Endothelial cell of umbilical vein (primary cell): ENCODE measurements at regions not wholly inside any gene's neighbourhood (a gene's known extent, or its start where the extent isn't known, plus 50 kb on each side); places are given as distances from the start of the nearest gene placed in this dataset.

Experiments
- BruUV-seq: library from RNA; stranded (reverse); fragments of 400-500 nt; replicated peaks from 2 replicates; lab custom pipeline; 2021; lab: Mats Ljungman, UMichigan
- CTCF ChIA-PET: fragments of 300-600, 350-600 bp; sonication (Branson Sonifier 250); formaldehyde crosslinking; loops from one replicate; lab custom pipeline; 2021; ENCODE audit warnings: antibody characterized with exemption, inconsistent platforms; lab: Charles Lee
- POLR2A ChIA-PET: fragments of 300-600, 350-600 bp; sonication (Branson Sonifier 250); formaldehyde crosslinking; loops from one replicate; lab custom pipeline; 2021; ENCODE audit warnings: antibody characterized with exemption, inconsistent platforms; lab: Charles Lee
- DNase-seq: peaks from one replicate; pipeline ENCODE4 v3.0.0-alpha.2; 2011; ENCODE audit warnings: low read depth, low spot score
- FAIRE-seq: peaks from 2 replicates; lab custom pipeline; 2011; peaks lifted over from hg19 to GRCh38; lab: Jason Lieb, UNC
- H2AFZ ChIP-seq: 2 replicates; pipeline ENCODE4 v1.6.0; 2012; ENCODE audit warnings: low read depth, low read length, control low read depth, inconsistent platforms
- H3K27ac ChIP-seq: 2 replicates; pipeline ENCODE4 v1.5.1; 2011; ENCODE audit warnings: low read depth, mild to moderate bottlenecking, control low read depth, low read length, moderate library complexity; ENCODE audit not compliant: insufficient read depth
- H3K27me3 ChIP-seq, 2 experiments: 2 replicates each; pipeline versions ENCODE4 v1.6.0 to v1.6.1; 2011; ENCODE audit warnings: low read length in 2 of 2, mixed read lengths in 1 of 2; ENCODE audit not compliant: control insufficient read depth in 2 of 2, insufficient read depth in 2 of 2
- H3K36me3 ChIP-seq, 2 experiments: 2 replicates in 1 of 2; 3 replicates in 1 of 2; pipeline ENCODE4 v1.5.1; 2011; ENCODE audit warnings: low read length in 2 of 2, mild to moderate bottlenecking in 1 of 2, moderate library complexity in 1 of 2; ENCODE audit not compliant: control insufficient read depth in 2 of 2, insufficient read depth in 2 of 2; ENCODE audit errors: extremely low read depth in 1 of 2
- H3K4me1 ChIP-seq: 3 replicates; pipeline ENCODE4 v1.5.1; 2011; ENCODE audit warnings: mild to moderate bottlenecking, low read length; ENCODE audit not compliant: control insufficient read depth, insufficient read depth; ENCODE audit errors: extremely low read depth
- H3K4me2 ChIP-seq: 2 replicates; pipeline ENCODE4 v1.6.1; 2011; ENCODE audit warnings: low read length, control low read depth, mixed read lengths; ENCODE audit not compliant: insufficient read depth
- H3K4me3 ChIP-seq, 3 experiments: fragments of 200-600 bp in 1 of 3; sonication (generic), shearing (Covaris generic) in 1 of 3; replicated peaks in 1 of 3; 2 replicates each; pipeline ENCODE4 v1.5.1; 2011 to 2016; ENCODE audit warnings: control low read depth in 3 of 3, low read length in 3 of 3, mild to moderate bottlenecking in 2 of 3, inconsistent platforms in 1 of 3, low read depth in 1 of 3, moderate library complexity in 1 of 3; ENCODE audit not compliant: insufficient read depth in 1 of 3
- H3K79me2 ChIP-seq: 2 replicates; pipeline ENCODE4 v1.6.0; 2012; ENCODE audit warnings: low read length, inconsistent platforms; ENCODE audit not compliant: control insufficient read depth, insufficient read depth
- H3K9ac ChIP-seq: replicated peaks from 2 replicates; pipeline ENCODE3; 2011; ENCODE audit warnings: low read length, control low read depth; ENCODE audit not compliant: insufficient read depth; ENCODE audit errors: extremely low read depth
- H3K9me1 ChIP-seq: replicated peaks from 3 replicates; pipeline ENCODE4 v1.6.0; 2011; ENCODE audit warnings: mild to moderate bottlenecking, low read length; ENCODE audit not compliant: control insufficient read depth, insufficient read depth; ENCODE audit errors: extremely low read depth
- H3K9me3 ChIP-seq: replicated peaks from 2 replicates; pipeline ENCODE4 v1.5.1; 2012; ENCODE audit warnings: low read length, inconsistent platforms; ENCODE audit not compliant: control insufficient read depth, insufficient read depth
- H4K20me1 ChIP-seq: replicated peaks from 2 replicates; pipeline ENCODE3; 2011; ENCODE audit warnings: mild to moderate bottlenecking, low read length; ENCODE audit not compliant: control insufficient read depth, insufficient read depth; ENCODE audit errors: extremely low read depth
- FOS ChIP-seq: IDR thresholded peaks from 2 replicates; pipeline ENCODE4 v1.6.1; 2011; ENCODE audit warnings: mild to moderate bottlenecking, low read length, moderate library complexity, borderline replicate concordance; ENCODE audit not compliant: insufficient read depth
- GATA2 ChIP-seq: IDR thresholded peaks from 2 replicates; pipeline ENCODE4 v1.7.0; 2011; ENCODE audit warnings: low read depth, mild to moderate bottlenecking, moderate library complexity, mixed read lengths, low read length; ENCODE audit not compliant: insufficient read length, insufficient read depth
- JUN ChIP-seq: IDR thresholded peaks from 2 replicates; pipeline ENCODE4 v1.6.1; 2011; ENCODE audit warnings: borderline replicate concordance, low read depth; ENCODE audit not compliant: insufficient read length, insufficient read depth
- MAX ChIP-seq: IDR thresholded peaks from 2 replicates; pipeline ENCODE4 v1.6.1; 2011; ENCODE audit not compliant: insufficient read depth, insufficient read length
- MYC ChIP-seq: IDR thresholded peaks from one replicate; pipeline ENCODE4 v1.6.1; 2011; ENCODE audit warnings: mild to moderate bottlenecking, low read depth, low read length
- POLR2A ChIP-seq: IDR thresholded peaks from 2 replicates; pipeline ENCODE4 v1.6.1; 2012; ENCODE audit warnings: low read depth, mild to moderate bottlenecking, control low read depth, low read length
- POLR2AphosphoS5 ChIP-seq: IDR thresholded peaks from 2 replicates; pipeline ENCODE4 v1.6.1; 2012; ENCODE audit warnings: low read depth, mild to moderate bottlenecking, control low read depth, low read length, moderate library complexity; ENCODE audit not compliant: insufficient read depth
- dilution Hi-C: fragments of 300-500 bp; cut with MboI; formaldehyde crosslinking; loops from one replicate; pipeline ENCODE4 v1.15.0; 2019; ENCODE audit warnings: low sequenced_read_pairs; ENCODE audit not compliant: extremely low pct_ligation_motif_present
- intact Hi-C: fragments of 100-400 bp; cut with micrococcal nuclease; formaldehyde crosslinking; loops from one replicate; pipeline ENCODE4 v1.10.0; 2022
- TF ChIP-seq, protein P1 (sequence below), 2 donors: IDR thresholded peaks; 1 replicate in 1 of 2; 2 replicates in 1 of 2; pipeline ENCODE4 v1.5.1; 2011; ENCODE audit warnings: low read length in 2 of 2, mild to moderate bottlenecking in 2 of 2, moderate library complexity in 2 of 2, control low read depth in 1 of 2, inconsistent platforms in 1 of 2, low read depth in 1 of 2; ENCODE audit not compliant: insufficient read depth in 1 of 2; ENCODE audit errors: extremely low read depth in 1 of 2

- Histone ChIP-seq H3K27ac (no peak overlapping the region), H3K9ac (no peak overlapping the region), H3K4me1 (no peaks in the 10 kb centered on the region), H4K20me1 (no peaks in the 10 kb centered on the region), H3K9me1 (no peaks in the 10 kb centered on the region), H3K4me2 (no peak overlapping the region), H3K9me3 (no peaks in the 10 kb centered on the region), H3K4me3 (no peak overlapping the region), H3K27me3 (no peaks in the 10 kb centered on the region), H2AFZ (no peak overlapping the region), H3K36me3 (no peaks in the 10 kb centered on the region), H3K79me2 (no peaks in the 10 kb centered on the region)
- no peak for DNase-seq
- dilution Hi-C loops = no loop called here
- BruUV-seq = no TSS peak
- intact Hi-C loops = no loop called here
- TF ChIP-seq GATA2 = no peak
- no peak for TF ChIP-seq JUN
- no peak for TF ChIP-seq FOS
- TF ChIP-seq MAX = no peak
- TF ChIP-seq POLR2AphosphoS5 = no peak
- TF ChIP-seq, protein P1, sequence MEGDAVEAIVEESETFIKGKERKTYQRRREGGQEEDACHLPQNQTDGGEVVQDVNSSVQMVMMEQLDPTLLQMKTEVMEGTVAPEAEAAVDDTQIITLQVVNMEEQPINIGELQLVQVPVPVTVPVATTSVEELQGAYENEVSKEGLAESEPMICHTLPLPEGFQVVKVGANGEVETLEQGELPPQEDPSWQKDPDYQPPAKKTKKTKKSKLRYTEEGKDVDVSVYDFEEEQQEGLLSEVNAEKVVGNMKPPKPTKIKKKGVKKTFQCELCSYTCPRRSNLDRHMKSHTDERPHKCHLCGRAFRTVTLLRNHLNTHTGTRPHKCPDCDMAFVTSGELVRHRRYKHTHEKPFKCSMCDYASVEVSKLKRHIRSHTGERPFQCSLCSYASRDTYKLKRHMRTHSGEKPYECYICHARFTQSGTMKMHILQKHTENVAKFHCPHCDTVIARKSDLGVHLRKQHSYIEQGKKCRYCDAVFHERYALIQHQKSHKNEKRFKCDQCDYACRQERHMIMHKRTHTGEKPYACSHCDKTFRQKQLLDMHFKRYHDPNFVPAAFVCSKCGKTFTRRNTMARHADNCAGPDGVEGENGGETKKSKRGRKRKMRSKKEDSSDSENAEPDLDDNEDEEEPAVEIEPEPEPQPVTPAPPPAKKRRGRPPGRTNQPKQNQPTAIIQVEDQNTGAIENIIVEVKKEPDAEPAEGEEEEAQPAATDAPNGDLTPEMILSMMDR (IDR thresholded peaks at IDR 0.05; ENCODE audit: extremely low read depth in 1 of 2, insufficient read depth in 1 of 2, low read depth in 1 of 2, low read length in 2 of 2) = no peak
- TF ChIP-seq MYC = no peak
- TF ChIP-seq POLR2A = no peak
- ChIA-PET POLR2A (no interaction called here), CTCF (no interaction called here)
- FAIRE-seq = no peak
These were observed 561.7 kb downstream of the IPMK start for GRCh38 chr10:57706016-57706415.
